HG03095 (cell line): ENCODE measurements at regions not wholly inside any gene's neighbourhood (a gene's known extent, or its start where the extent isn't known, plus 50 kb on each side); places are given as distances from the start of the nearest gene placed in this dataset.
"Not testable (repeated sequence)": the region's sequence is repeated elsewhere in the genome, so short reads cannot be mapped to it uniquely, and the experiment has no call there.

Experiments used
- ATAC-seq: cut with Tn5 transposase; IDR thresholded peaks from one replicate; pipeline ENCODE4 v1.9.1; 2021; ENCODE audit warnings: moderate library complexity; ENCODE audit not compliant: unreplicated experiment

DNA sequence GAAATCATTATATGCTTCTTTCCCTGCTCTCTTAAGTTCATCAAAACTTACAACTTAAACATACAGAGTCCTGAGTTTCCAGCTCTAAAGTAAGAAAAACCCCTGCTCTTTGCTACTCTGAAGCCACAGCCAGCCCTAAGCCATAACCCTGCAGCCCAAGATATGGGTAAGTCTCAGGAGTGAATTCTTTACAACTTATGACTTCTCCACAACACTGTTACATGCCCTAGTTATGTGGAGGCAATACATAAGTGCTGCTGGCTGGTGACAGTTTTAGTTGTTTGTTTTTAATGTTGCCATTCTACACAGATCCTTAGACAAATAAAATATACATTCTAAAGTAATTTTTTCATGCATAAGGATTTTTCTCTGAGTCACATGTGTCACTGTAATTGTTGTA is 100.2 kb downstream of the FBXO8 start:
- ATAC-seq: no peak

DNA sequence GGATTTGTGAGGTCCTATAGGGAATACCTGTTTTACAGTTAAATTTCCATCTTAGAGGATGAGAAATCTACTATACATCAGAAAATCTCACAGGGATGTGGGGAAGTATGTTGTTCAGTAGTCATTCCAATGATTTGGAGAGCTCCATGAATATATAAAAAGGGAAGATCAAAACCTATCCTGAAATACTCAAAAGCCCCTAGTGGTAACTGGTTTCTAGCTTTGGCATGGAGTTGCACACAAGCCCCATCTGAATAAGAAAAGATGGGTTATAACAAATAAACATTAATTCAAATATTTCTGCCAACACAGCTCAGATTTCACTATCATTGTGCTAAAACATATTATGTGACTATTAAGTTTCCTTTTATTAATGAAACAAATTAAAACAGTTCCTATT is 101.6 kb downstream of the FBXO8 start:
- ATAC-seq: no peak

DNA sequence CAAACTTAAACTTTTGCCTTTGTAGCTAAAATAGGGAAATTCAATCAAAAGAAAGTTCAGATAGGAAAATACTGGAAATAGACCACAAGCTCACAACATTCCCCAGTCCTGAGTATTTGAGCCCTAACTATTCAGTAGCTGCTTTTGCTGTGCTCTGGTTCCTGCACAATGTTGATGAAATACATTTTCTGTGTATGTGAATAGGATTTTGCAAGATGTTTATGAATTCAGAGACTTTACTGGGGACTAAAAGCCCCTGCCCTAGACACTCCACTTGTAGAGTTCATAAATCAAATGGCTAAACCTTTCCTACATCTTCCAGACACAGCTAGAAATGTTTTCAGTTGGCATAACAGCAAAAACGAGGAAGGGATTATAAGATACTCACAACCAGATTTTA is 105.9 kb downstream of the FBXO8 start:
- no peak for ATAC-seq

DNA sequence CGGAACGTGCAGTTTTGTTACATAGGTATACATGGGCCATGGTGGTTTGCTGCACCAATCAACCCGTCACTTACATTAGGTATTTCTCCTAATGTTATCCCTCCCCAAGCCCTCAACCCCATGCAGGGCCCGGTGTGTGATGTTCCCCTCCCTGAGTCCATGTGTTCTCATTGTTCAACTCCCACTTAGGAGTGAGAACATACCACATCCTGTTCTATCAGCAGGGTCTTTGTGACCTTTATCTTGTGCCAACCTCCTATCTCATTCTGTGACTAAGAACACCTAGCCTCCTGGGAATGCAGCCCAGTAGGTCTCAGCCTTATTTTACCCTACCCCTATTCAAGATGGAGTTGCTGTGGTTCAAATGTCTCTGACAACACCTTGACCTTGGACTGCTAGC is 107.6 kb downstream of the FBXO8 start:
- not testable (repeated sequence) for ATAC-seq

DNA sequence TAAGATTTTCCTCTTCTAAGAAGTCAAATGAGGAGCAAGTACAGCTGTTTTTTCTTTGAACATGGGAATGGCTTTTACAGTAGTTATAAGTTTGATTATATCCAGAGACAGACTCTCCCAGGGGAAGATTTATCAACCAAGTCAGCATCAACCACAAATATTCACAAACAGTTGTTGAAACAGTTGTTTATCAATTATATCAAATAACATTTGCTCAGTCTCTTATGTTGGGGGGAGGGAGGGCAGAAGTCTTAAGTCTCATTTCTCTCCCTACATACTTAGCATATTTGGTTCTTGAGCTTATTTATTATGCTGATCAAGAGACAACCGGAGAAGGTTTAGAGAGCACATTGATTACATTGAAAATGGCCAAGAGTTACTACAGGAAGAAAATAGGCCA is 110.1 kb downstream of the FBXO8 start:
- ATAC-seq: no peak

DNA sequence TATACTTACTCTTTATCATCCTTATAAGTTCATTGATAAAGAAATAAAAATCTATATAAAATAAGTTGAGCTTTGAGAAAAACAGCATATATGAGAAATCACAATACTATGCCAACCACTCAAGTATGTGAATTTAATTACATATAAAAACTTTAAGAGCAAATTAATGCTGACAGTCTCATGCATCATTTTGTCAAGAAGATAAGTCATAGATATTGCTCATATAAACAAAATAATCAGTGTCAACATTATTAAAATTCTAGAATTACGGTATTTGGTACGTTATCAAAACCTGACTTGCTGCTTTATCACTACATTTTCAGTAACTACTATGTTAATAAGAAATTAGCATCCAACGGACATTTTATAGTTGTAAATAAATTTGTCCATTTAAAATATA is 111.2 kb downstream of the FBXO8 start:
- no peak for ATAC-seq

DNA sequence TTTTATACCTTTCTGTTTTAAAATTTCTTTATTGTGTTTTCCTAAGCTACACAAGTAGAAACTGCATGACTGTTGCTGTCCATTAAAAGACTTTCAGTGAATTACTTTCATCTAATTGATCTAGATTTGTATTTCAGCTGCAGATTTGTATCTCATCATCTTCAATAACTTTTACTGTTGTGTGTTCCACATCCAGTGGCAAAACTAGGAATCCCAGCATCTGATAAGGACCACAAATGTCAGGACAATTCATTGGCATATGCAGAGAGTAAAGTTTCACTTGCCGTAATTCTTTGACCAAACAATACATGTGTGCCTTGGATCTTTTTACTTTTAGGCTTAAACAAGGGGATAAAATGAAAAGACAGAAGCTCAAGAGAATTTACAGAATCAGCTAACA is 112.6 kb downstream of the FBXO8 start:
- no peak for ATAC-seq

DNA sequence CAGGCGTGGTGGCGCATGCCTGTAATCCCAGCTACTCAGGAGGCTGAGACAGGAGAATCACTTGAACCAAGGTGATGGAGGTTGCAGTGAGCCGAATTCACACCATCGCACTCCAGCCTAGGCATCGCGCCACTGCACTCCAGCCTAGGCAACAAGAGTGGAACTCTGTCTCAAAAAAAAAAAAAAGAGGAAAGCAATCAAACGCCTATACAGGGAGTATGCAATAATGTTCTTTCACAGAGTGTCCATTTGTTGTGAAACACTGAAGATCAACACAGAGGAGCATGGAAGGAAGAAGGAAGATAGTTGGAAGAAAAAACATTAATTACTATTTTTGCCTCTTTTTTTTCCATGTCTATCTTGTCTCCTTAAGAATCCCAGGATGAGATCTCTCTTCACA is 113.4 kb downstream of the FBXO8 start:
- no peak for ATAC-seq

DNA sequence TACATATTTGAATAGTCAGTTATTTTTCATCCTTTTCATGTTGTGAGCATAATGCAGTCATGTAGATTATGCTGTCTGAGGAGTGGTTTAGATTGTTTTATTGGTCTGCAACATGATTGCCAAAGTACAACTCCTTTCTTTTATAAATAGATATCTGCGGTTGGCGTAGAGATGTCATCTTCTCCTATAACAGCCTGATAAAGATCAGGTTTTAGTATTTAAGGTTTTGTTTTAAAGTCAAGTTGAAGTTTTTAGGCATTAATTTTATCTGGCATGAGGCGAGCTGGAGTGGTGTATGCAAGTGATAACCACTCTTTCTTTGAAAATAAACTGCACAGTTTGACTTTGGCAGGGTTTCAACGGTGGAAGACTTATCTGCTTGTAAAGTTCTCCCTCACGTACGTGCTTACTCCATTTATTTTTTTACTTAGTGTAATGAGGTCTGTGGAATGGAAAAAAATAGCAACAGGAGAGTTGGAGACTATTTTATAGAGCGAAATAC is 126.3 kb downstream of the FBXO8 start:
- no peak for ATAC-seq

DNA sequence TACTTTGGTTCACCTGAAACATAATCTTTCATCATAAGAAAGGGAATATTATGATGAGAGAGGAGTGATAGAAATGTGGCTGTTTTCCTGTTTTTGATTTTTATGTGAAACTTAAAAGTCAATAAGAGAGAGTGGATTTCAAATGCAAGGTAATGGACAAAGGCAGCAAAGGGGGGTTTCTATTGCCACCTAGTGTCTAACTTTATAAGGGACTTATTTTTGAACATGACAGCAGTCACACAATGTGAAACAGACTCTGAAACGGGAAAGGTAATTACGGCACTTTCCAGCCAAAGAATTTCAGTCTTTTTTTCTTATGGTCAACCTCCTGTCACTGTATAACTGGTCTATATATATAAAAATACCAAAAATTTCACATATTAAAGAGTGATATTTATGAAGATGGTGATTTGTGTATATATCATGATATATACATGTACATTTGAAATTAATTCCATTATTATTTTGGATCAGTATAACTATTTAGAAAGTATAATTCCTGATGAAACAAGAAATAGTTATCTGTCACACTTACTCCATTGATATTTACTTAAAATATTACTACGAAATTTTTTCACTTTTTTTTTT is 127.1 kb downstream of the FBXO8 start:
- peak; percentile 77 for ATAC-seq

DNA sequence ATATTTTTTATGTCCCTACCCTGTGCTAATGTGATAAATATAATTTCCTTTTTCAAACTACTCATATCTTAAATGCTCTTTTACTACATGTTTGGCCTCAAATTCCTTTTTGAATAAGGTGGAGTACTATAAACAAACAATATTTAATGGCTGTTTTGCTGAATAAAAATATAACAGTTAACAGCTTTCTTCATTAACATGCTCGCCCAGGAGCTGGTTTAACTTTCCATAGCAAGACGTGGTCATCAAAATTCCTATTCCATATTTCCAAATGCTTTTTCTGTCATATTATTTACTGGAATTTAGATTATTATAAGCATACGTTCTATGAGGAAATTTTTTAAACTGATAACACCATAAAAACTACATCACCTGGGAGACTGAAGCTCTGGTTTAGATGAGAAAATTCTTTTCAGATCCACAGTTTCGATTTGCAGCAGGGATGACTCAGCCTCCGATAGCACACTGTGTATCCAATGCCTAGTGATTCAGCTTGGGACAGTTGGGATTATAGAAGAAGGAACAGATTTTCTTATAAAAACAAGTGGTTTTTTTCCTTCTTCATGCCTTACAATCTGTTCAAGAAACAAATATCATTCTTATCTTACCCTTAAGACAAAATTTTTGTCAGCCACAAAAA is 129.1 kb downstream of the FBXO8 start:
- no peak for ATAC-seq

DNA sequence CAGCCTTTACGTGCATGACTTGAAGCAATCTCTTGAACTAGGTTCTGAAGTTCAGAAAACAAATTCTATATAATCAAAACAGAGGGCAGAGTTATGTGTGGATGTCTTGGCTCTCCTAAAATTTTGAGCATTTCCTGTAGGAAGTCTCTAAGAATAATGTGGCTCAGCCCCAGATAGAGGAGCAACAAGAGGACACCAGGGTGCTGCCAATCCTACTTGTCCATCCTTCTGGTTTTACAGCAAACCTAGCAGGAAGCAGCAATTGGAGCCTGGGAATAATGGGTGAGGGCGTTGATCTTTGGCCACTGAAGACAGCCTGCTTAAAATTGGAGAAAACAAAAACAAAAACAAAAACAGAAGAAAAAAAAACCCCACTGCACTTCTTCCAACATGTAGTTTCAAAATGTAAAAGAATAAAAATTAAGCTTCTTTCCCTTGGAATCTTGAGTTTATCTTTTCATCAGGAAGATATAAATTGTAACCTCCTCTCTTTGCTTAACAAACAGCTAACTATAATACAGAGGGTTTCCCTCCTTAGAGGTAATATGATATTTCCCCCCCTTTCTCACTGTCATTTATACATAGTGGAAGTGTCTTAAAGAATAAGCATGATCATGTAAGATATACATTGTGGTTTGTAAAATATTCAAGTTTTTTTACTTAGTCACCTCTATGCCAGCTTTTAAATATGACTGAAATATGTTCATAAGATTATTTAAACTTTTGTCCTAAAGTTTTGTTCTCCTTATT is 130.6 kb downstream of the FBXO8 start:
- ATAC-seq: no peak

DNA sequence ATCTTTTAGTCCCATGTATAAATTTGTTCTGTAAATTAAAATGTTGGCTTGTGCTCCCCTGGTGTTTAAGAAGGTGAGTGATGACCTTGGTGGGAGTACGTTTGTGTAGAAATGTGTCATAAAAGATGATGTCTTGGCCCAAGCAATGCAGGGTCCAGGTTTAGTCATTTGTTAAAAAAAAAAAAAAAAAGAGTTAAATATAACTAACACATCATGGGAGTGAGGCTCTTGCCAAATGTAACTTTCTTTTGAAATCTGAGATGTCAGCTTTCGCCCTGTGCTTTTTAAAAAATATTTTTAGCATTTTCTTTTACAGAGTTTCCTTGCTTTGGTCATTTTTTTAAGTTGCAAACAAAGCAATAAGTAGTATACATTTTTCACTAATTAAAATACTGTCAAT is 135.6 kb downstream of the FBXO8 start:
- no peak for ATAC-seq

DNA sequence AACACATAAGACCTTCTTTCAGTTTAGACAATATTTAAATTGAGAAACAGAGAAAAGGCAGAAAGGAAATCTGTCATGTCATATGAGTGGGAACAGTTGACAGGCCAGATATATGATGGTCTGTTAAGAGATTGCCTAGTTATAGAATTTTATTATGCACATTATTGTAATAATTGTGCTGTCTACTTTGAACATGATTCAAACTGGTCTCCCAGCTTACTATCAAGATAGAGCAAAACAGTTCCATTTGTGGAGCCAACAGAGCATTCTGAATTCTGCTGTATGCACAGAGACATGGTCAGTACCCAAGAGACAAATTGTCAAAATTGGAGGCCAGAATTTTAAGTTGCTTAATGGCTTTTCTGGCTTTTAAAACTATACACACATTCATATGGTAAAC is 139.4 kb downstream of the FBXO8 start:
- no peak for ATAC-seq

DNA sequence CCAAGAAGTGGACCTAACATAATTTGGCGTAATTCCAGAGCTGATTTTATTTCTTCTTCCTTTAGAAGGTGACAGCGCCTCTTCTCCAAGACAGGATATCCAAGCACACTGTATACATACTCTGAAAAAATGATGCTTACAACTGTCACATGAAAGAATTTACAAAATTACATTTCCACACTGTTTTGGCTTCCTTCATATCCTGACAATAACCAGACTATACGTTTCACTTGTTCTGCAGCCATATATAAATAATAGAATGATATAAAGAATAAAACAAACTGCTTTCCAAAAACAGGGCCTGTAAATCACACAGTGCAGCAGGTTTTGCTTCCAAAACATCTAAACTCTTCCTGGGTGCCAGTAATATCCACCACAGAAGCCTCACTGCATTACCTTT is 141.6 kb downstream of the FBXO8 start:
- no peak for ATAC-seq

DNA sequence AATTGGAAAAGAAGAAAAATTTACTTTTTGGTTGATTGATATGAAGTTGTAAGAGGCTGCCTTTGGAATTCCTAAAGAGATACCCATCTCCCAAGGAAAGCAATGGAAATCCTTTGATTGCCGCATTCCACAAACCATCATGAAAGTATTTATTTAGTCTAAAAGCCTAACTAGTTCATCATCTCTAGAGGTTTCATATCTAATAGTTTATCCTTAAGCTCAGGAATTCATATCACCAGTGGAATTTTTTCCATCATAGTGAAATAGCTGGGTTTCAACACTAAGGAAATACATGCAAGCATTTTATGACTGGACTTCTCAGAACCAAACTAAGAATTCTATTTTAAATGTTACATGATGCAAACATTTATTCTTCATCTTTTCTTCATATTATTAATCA is 144.9 kb downstream of the FBXO8 start:
- no peak for ATAC-seq

DNA sequence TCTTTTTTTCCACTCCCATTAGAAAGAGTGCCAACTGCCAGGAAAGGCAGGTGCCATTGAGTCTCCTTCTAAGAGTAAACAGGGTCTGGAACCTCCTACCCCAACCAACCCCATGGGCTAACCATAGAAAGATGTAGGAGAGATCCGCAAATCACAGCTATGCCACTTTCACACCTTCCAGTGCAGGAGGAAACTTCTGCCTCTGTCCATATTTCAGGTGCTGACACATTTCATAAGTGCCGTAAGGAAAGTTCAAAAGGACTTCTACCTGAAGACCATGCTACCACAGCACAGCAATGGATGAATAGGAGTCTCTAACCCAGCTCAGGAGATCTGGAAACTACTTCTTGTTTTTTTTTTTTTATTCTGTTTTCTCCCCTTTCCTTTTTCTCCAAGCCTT is 145.8 kb downstream of the FBXO8 start:
- no peak for ATAC-seq

DNA sequence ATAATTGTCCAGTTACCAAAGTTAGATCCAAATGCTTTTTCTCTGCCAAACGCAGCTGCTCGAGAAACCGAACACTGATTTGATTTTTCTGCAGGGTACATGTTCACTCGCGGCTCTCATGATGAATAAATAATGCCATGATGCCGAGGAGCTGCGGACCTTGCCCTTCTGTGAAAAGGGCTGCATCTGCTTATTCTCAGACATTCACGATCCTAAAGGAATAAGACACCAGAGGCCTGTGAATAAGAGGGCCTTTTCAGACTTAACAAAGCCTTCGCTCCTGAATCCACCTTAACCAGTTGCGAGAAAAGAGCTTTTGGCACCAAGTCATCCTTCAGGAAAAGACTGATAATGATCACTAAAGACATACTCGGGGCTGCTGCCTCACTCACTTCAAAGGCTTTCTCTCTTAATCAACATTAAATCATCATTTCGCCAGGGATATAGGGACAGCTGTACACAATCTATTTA is 147.5 kb downstream of the FBXO8 start:
- ATAC-seq: no peak

DNA sequence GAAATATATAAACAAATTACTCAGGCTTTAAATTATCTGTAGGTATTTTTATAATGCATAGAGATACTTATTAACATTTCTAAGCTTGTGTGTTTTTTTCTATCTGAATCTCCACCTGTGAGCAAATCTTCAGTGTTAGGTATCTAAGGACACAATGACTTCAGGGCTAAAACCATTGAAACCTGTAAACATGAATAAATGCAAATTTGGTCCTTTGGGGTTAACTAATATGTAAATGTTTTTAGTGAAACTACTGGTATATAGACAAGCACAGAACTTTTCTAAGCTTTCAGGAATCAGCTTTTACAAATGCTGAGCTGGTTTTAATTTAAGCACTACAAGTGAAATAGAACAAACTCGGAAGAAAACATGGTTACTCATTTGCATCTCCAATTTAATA is 147.9 kb downstream of the FBXO8 start:
- ATAC-seq: no peak

DNA sequence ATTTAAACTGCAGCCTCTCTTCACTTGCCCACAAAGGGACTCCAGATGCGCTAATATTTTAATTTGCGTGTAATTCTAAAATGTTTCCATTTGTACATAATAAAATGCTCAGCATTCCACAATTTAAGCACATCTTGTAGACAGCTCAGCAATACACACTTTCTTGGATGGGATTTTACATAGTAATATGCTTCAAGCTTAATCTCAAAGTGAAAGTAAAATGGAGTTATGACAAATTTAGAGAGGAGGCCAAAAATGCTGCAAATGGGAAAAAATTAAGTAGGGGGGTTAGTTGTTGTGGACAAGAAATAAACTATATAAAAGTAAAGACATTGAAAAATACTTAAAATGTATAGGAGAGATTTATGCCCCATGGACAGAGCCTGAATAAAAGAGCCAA is 149.1 kb downstream of the FBXO8 start:
- ATAC-seq: no peak

DNA sequence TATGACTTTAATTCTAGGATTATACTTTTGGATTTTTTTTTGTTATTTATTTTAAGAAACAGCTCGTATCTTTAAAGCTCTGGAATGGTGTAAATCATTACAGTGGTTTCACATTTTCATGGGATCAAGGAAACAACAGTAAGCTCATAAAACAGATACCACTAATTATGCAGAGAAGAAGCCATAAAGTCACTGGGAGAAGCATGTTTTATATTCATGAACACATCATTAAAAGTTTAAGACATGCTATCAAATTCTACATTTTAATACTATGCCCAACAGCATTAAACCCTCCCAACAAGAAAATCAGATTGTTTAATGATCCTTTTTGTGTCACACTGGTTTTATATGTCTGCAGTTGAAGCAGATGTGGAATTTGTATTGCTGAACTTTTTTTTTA is 149.9 kb downstream of the FBXO8 start:
- no peak for ATAC-seq

DNA sequence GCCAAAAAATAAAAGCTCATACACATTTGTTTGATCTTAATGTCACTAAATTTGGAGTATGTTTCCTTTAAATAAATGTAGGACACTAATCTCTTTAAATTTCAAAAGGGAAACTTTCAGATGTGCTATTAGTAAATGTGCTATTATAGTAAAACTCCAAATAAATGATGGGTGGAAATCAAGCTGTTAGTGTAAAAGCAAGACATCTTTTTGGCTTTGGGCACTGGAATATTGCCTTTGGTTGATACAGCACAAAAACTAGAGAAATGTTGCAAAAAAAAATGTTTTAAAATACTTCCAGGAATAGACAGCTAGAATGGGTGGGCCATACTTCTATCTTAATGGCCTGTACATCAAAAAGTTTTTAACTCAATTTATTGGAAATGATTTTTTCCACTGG is 151.6 kb downstream of the FBXO8 start:
- ATAC-seq: no peak
